ENCODE measurements at regions not wholly inside any gene's neighbourhood (a gene's known extent, or its start where the extent isn't known, plus 50 kb on each side); places are given as distances from the start of the nearest gene placed in this dataset.

DNA sequence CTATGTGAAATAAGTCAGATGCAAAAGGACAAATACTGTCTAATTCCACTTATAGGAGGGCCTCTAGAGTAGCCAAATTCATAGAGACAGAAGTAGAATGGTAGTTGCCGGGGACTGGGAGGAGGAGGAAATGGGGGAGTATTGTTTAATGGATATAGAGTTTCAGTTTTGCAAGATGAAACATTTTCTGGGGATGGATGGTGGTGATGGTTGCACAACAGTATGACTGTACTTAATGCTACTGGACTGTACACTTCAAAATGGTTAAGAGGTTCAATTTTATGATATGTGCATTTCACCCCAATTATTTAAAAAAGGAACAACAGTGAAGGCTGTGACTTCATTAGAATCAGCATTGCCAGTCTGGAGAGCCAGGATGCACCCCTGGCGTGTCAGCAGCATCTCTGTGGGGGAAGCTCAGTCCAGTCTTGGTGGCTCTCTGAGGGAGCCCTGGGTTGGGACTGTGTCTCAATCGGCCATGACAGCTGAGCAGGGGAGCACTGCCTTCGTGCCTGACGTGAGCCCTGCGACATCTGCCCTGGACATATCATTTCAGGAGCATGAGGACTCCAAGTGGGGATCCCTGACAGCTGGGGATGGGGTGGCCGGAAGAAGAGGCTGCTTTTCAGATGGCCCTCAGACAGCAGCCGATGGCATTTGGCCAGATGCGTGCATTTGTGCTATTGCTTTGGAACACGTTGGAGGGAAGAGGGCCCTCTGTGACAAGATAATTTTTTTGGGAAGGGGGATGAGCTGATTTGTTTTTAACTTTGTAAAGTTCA, 130.8 kb upstream of the STC2 start:
- peaks cover 6 to 40% of the 10 kb centered on the region in 2 donors for H3K27me3 Mint-ChIP-seq
- peaks cover 0 to 5% of the 10 kb centered on the region in 2 donors for H3K9me3 Mint-ChIP-seq
- no peak overlapping the region for H3K27ac Mint-ChIP-seq
- H3K4me1 Mint-ChIP-seq (ENCODE audit: low read depth in 2 of 2) = no peaks in the 10 kb centered on the region
- no peaks in the 10 kb centered on the region for H3K36me3 Mint-ChIP-seq (ENCODE audit: insufficient read depth)
- H3K4me3 Mint-ChIP-seq = no peak overlapping the region
- ATAC-seq (replicated peaks) = no peak
- DNase-seq = no peak

- Mint-ChIP-seq H3K4me3 (no peak overlapping the region), H3K27me3 (peaks cover 6 to 56% of the 10 kb centered on the region in 2 donors), H3K27ac (no peak overlapping the region), H3K4me1 (ENCODE audit: low read depth in 2 of 2) (no peaks in the 10 kb centered on the region), H3K36me3 (ENCODE audit: insufficient read depth) (no peaks in the 10 kb centered on the region), H3K9me3 (peaks cover 0 to 5% of the 10 kb centered on the region in 2 donors)
- DNase-seq = no peak
- no peak for ATAC-seq (replicated peaks)
Observed at GRCh38 chr5:173457482-173457881, 129.3 kb upstream of the STC2 start.

- Mint-ChIP-seq H3K27ac (no peak overlapping the region), H3K27me3 (peaks cover 6 to 50% of the 10 kb centered on the region in 2 donors), H3K4me1 (ENCODE audit: low read depth in 2 of 2) (no peaks in the 10 kb centered on the region), H3K4me3 (no peak overlapping the region), H3K9me3 (peaks cover 0 to 5% of the 10 kb centered on the region in 2 donors), H3K36me3 (ENCODE audit: insufficient read depth) (no peaks in the 10 kb centered on the region)
- ATAC-seq (replicated peaks) (no peak), DNase-seq (no peak)
Observed at GRCh38 chr5:173456751-173457171, 128.5 kb upstream of the STC2 start.

DNA sequence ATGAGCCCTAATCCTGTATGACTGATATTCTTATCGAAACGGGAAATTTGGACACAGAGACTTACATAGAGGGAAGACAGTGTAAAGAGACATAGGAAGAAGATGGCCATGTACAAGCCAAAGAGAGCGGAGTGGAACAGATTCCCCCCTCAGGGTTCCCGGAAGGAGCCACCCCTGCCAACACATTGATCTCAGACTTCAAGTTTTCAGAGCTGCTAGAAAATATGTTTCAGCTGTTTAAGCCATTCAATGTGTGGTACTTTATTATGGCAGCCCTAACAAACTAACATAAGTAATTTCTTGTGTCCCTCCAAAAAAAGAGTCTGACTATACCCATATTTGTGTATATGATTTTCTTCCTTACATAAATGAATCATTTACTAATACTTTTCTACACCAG, 128.0 kb upstream of the STC2 start:
- H3K36me3 Mint-ChIP-seq (ENCODE audit: insufficient read depth) = no peaks in the 10 kb centered on the region
- DNase-seq = no peak
- H3K4me3 Mint-ChIP-seq = no peak overlapping the region
- H3K27ac Mint-ChIP-seq = no peak overlapping the region
- H3K9me3 Mint-ChIP-seq = peaks cover 0 to 5% of the 10 kb centered on the region in 2 donors
- H3K4me1 Mint-ChIP-seq (ENCODE audit: low read depth in 2 of 2) = no peaks in the 10 kb centered on the region
- ATAC-seq (replicated peaks) = no peak
- peaks cover 6 to 47% of the 10 kb centered on the region in 2 donors for H3K27me3 Mint-ChIP-seq

DNA sequence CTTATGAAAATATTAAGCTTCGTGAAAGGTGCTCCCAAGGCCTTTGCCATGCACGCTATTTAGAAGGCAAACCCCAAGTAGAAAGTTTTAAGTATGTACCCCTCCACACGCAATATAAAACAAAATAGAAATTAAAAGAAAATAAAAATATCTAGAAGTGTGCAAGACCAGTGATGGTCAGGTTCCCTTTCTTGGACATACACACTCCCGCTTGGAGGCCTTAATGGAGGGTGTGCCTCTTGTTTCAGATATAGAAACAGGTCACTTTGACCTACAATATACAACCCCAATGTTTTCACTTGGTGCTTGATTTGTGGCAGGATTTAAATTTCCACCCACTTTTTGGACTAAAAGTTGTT, 127.4 kb upstream of the STC2 start:
- Mint-ChIP-seq H3K9me3 (peaks cover 0 to 5% of the 10 kb centered on the region in 2 donors), H3K4me1 (ENCODE audit: low read depth in 2 of 2) (no peaks in the 10 kb centered on the region)

DNA sequence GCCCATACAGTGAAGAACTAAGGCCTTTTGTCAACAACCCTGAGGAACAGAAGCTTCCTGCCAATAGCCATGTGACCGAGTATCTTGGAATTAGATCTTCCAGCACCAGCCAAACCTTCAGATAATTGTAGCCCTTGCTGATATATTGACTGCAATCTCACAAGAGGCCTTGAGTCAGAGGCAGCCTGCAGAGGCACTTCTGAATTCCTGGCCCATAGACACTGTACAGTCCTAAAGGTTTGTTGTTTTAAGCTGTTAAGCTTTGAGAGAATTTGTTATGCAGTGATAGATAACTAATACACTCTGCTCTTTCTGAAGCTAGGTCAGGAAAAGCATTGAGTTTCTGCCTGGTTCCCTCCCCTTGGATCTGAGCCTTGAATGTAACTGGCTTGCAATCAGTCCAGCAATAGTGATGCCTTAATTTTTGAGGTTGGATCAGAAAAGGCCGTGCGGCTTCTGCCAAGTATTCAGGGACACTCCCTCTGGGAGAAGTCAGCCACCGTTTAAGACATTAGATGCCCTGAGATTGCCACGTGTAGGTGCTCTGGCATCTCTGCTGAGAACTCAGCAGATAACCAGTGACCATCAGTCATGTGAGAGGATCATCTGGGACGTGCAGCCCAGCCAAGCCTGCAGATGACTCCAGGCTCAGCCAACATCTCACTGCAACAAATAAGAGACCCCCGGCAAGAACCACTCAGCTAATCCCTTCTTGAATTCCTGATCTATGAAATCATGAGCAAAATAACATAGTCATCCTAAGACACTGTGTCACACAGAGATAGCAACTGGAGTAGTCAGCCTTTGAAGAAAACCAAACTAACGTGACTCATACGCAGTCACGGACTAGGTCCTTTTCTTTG, 126.8 kb upstream of the STC2 start:
- H3K27me3 Mint-ChIP-seq = peaks cover 6 to 37% of the 10 kb centered on the region in 2 donors
- DNase-seq (no peak), ATAC-seq (replicated peaks) (no peak)
- no peak overlapping the region for H3K4me3 Mint-ChIP-seq
- H3K4me1 Mint-ChIP-seq (ENCODE audit: low read depth in 2 of 2) = no peaks in the 10 kb centered on the region
- no peaks in the 10 kb centered on the region for H3K36me3 Mint-ChIP-seq (ENCODE audit: insufficient read depth)
- peaks cover 0 to 5% of the 10 kb centered on the region in 2 donors for H3K9me3 Mint-ChIP-seq
- H3K27ac Mint-ChIP-seq = no peak overlapping the region

More for the DNA sequence above, 127.4 kb upstream of the STC2 start:
- Mint-ChIP-seq H3K36me3 (ENCODE audit: insufficient read depth) (no peaks in the 10 kb centered on the region), H3K27me3 (peaks cover 6 to 41% of the 10 kb centered on the region in 2 donors), H3K27ac (no peak overlapping the region), H3K4me3 (no peak overlapping the region)
- DNase-seq (no peak), ATAC-seq (replicated peaks) (no peak)

DNA sequence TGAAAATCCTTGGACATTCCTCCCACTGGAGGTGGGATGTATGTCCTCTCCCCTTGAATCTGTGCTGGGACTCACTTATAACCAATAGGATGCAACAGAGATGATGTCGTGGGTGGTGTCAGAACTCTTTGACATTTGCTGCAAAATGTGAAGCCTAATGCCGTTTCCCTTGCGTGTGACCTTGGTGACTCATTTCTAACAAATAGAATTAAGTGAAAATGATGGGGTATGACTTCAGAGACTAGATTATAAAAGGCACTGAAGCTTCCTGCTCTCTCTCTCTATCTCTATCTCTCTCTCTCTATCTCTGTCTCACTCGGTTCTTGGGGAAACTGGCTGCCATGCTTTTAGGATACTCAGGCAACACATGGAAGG, 126.1 kb upstream of the STC2 start:
- no peak for DNase-seq
- H3K4me3 Mint-ChIP-seq = no peak overlapping the region
- H3K27ac Mint-ChIP-seq = no peak overlapping the region

DNA sequence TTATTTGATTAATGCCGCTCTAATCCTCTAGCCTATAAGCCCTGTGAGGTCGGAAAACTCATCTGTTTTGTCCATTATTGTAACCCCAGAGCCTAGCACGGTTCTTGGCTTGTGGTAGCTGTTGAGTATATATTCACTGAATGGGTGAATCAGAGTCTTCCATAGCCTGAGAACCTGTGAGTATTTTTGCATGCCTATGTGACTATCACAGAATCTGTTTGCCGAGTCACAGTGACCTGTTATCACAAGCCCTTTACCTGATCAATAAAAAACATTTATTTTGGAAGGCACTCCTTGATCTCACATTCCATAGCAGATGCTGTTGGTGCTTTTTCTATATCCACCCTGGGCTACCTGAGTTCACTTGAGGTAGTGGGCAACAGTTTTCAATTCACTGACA, 125.0 kb upstream of the STC2 start:
- H3K9me3 Mint-ChIP-seq = no peaks in the 10 kb centered on the region
- H3K36me3 Mint-ChIP-seq (ENCODE audit: insufficient read depth) = no peaks in the 10 kb centered on the region
- DNase-seq = no peak
- no peak overlapping the region for H3K27ac Mint-ChIP-seq
- H3K4me3 Mint-ChIP-seq = no peak overlapping the region
- H3K27me3 Mint-ChIP-seq = peaks cover 0 to 28% of the 10 kb centered on the region in 2 donors
- no peaks in the 10 kb centered on the region for H3K4me1 Mint-ChIP-seq (ENCODE audit: low read depth in 2 of 2)
- ATAC-seq (replicated peaks) = no peak

More for the DNA sequence above, 126.1 kb upstream of the STC2 start:
- Mint-ChIP-seq H3K9me3 (peaks cover 0 to 5% of the 10 kb centered on the region in 2 donors), H3K4me1 (ENCODE audit: low read depth in 2 of 2) (no peaks in the 10 kb centered on the region), H3K36me3 (ENCODE audit: insufficient read depth) (no peaks in the 10 kb centered on the region), H3K27me3 (peaks cover 6 to 37% of the 10 kb centered on the region in 2 donors)
- no peak for ATAC-seq (replicated peaks)

- no peaks in the 10 kb centered on the region for H3K4me1 Mint-ChIP-seq (ENCODE audit: low read depth in 2 of 2)
- H3K4me3 Mint-ChIP-seq = no peak overlapping the region
- no peaks in the 10 kb centered on the region for H3K9me3 Mint-ChIP-seq
- DNase-seq (no peak), ATAC-seq (replicated peaks) (no peak)
- H3K27ac Mint-ChIP-seq = no peak overlapping the region
- H3K36me3 Mint-ChIP-seq (ENCODE audit: insufficient read depth) = no peaks in the 10 kb centered on the region
- H3K27me3 Mint-ChIP-seq = peaks cover 0 to 28% of the 10 kb centered on the region in 2 donors
Observed at GRCh38 chr5:173452119-173452905, 124.1 kb upstream of the STC2 start.

DNA sequence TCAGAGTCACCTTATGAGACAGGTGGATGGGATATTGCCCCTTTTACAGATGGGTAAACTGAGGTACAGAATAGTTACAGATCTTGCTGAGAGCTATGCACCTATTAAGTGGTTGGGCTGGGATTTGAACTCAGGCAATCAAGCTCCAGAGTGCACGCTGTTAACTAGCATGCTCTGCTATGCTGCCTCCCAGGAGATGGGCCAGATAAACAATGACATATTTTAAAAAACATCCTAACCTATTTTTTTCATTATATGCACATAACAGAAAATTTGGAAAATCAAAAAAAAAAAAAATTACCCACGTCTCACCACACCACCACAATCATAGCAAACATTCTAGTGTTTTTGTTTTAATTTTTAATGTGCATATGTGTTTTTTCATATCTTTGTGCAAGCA, 123.4 kb upstream of the STC2 start:
- no peak for DNase-seq
- Mint-ChIP-seq H3K4me3 (no peak overlapping the region), H3K9me3 (no peaks in the 10 kb centered on the region), H3K27me3 (peaks cover 0 to 28% of the 10 kb centered on the region in 2 donors), H3K4me1 (ENCODE audit: low read depth in 2 of 2) (no peaks in the 10 kb centered on the region), H3K27ac (no peak overlapping the region), H3K36me3 (ENCODE audit: insufficient read depth) (no peaks in the 10 kb centered on the region)
- ATAC-seq (replicated peaks) = no peak

GRCh38 chr5:173451031-173451430, 122.8 kb upstream of the STC2 start:
- H3K27ac Mint-ChIP-seq = no peak overlapping the region
- no peak overlapping the region for H3K4me3 Mint-ChIP-seq
- no peaks in the 10 kb centered on the region for H3K36me3 Mint-ChIP-seq (ENCODE audit: insufficient read depth)
- no peaks in the 10 kb centered on the region for H3K9me3 Mint-ChIP-seq
- no peaks in the 10 kb centered on the region for H3K4me1 Mint-ChIP-seq (ENCODE audit: low read depth in 2 of 2)
- H3K27me3 Mint-ChIP-seq = peaks cover 0 to 28% of the 10 kb centered on the region in 2 donors
- ATAC-seq (replicated peaks) (no peak), DNase-seq (no peak)

- DNase-seq (no peak), ATAC-seq (replicated peaks) (no peak)
- H3K4me3 Mint-ChIP-seq = no peak overlapping the region
- H3K27me3 Mint-ChIP-seq = peaks cover 0 to 27% of the 10 kb centered on the region in 2 donors
- no peaks in the 10 kb centered on the region for H3K4me1 Mint-ChIP-seq (ENCODE audit: low read depth in 2 of 2)
- no peak overlapping the region for H3K27ac Mint-ChIP-seq
- H3K9me3 Mint-ChIP-seq = no peaks in the 10 kb centered on the region
- H3K36me3 Mint-ChIP-seq (ENCODE audit: insufficient read depth) = no peaks in the 10 kb centered on the region
Observed at GRCh38 chr5:173450188-173450587, 122.0 kb upstream of the STC2 start.

DNA sequence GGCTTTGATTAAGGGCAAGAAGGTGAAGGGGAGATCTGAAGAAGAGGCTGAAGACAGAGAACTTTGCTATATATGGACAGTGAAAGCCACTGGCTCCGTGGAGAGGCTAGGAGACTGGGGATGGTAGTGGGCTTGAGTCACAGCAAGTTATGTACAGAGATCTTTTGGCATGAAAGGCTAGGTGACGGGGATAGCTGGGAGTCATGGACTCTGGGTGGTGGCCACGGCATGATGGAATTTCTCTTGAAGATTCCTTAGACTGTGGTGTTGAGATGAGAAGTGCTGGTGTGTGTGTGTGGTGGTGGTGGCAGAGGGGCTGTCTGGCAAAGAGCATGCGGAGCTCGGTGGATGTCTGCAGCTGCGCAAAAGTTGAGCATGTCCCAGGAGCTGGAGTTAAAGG, 120.6 kb upstream of the STC2 start:
- Mint-ChIP-seq H3K27ac (no peak overlapping the region), H3K4me1 (ENCODE audit: low read depth in 2 of 2) (no peaks in the 10 kb centered on the region), H3K9me3 (no peaks in the 10 kb centered on the region), H3K4me3 (no peak overlapping the region), H3K36me3 (ENCODE audit: insufficient read depth) (no peaks in the 10 kb centered on the region), H3K27me3 (peaks cover 0 to 14% of the 10 kb centered on the region in 2 donors)
- ATAC-seq (replicated peaks) = no peak
- DNase-seq = no peak

Data from effector memory CD8-positive, alpha-beta T cell (primary cell).